H9 (cell line): ENCODE measurements at regions not wholly inside any gene's neighbourhood (a gene's known extent, or its start where the extent isn't known, plus 50 kb on each side); places are given as distances from the start of the nearest gene placed in this dataset.

Experiments
- DNase-seq: peaks from one replicate; pipeline ENCODE4 v3.0.0-alpha.2; 2017
- H2AFZ ChIP-seq: one replicate; pipeline ENCODE4 v1.6.1; 2013; ENCODE audit warnings: mild to moderate bottlenecking, low read length, control low read depth, moderate library complexity
- H2AK5ac ChIP-seq: 2 replicates; pipeline ENCODE4 v1.6.1; 2013; ENCODE audit warnings: low read length, control low read depth, mixed read lengths; ENCODE audit not compliant: insufficient read length
- H2BK120ac ChIP-seq: one replicate; pipeline ENCODE4 v1.6.1; 2013; ENCODE audit warnings: low read depth, mild to moderate bottlenecking, low read length, control low read depth, inconsistent platforms; ENCODE audit not compliant: poor library complexity, severe bottlenecking
- H2BK12ac ChIP-seq: 2 replicates; pipeline ENCODE4 v1.6.1; 2013; ENCODE audit warnings: low read length, control low read depth, mixed read lengths, low read depth; ENCODE audit not compliant: insufficient read length
- H2BK15ac ChIP-seq: 2 replicates; pipeline ENCODE4 v1.6.1; 2013; ENCODE audit warnings: low read depth, low read length, control low read depth
- H2BK20ac ChIP-seq: one replicate; pipeline ENCODE4 v1.6.1; 2013; ENCODE audit warnings: low read depth, mild to moderate bottlenecking, low read length, control low read depth, inconsistent platforms; ENCODE audit not compliant: poor library complexity, severe bottlenecking
- H2BK5ac ChIP-seq: 2 replicates; pipeline ENCODE4 v1.6.1; 2013; ENCODE audit warnings: low read length, control low read depth, mixed read lengths; ENCODE audit not compliant: insufficient read length
- H3K14ac ChIP-seq: 2 replicates; pipeline ENCODE4 v1.6.1; 2013; ENCODE audit warnings: low read length, control low read depth; ENCODE audit not compliant: insufficient read depth
- H3K18ac ChIP-seq: 2 replicates; pipeline ENCODE4 v1.6.1; 2013; ENCODE audit warnings: low read depth, mild to moderate bottlenecking, mixed read lengths, low read length, control low read depth; ENCODE audit not compliant: insufficient read length
- H3K23ac ChIP-seq: 2 replicates; pipeline ENCODE4 v1.6.1; 2013; ENCODE audit warnings: low read length, control low read depth, mixed read lengths, low read depth; ENCODE audit not compliant: insufficient read length
- H3K23me2 ChIP-seq: 2 replicates; pipeline ENCODE4 v1.6.1; 2013; ENCODE audit warnings: low read depth, mild to moderate bottlenecking, mixed read lengths, low read length, control low read depth; ENCODE audit not compliant: insufficient read length, poor library complexity, severe bottlenecking
- H3K27ac ChIP-seq: 2 replicates; pipeline ENCODE4 v1.5.1; 2013; ENCODE audit warnings: low read length, control low read depth, mixed read lengths, low read depth; ENCODE audit not compliant: insufficient read length
- H3K27me3 ChIP-seq: 2 replicates; pipeline ENCODE4 v1.6.1; 2013; ENCODE audit warnings: low read length, control low read depth, inconsistent platforms; ENCODE audit not compliant: insufficient read depth
- H3K4ac ChIP-seq: 2 replicates; pipeline ENCODE4 v1.6.1; 2013; ENCODE audit warnings: low read depth, mild to moderate bottlenecking, control low read depth, inconsistent platforms, low read length, moderate library complexity
- H3K4me1 ChIP-seq: 2 replicates; pipeline ENCODE4 v1.6.1; 2013; ENCODE audit warnings: low read length, control low read depth, inconsistent platforms; ENCODE audit not compliant: insufficient read depth
- H3K4me2 ChIP-seq: 2 replicates; pipeline ENCODE4 v1.6.1; 2013; ENCODE audit warnings: low read length, control low read depth, mixed read lengths; ENCODE audit not compliant: insufficient read length, insufficient read depth
- H3K56ac ChIP-seq: 2 replicates; pipeline ENCODE4 v1.6.1; 2013; ENCODE audit warnings: low read depth, mild to moderate bottlenecking, mixed read lengths, low read length, control low read depth; ENCODE audit not compliant: insufficient read length
- H3K79me1 ChIP-seq: 2 replicates; pipeline ENCODE4 v1.6.1; 2013; ENCODE audit warnings: low read depth, mild to moderate bottlenecking, moderate library complexity, low read length, control low read depth, inconsistent platforms; ENCODE audit not compliant: insufficient read depth, poor library complexity, severe bottlenecking
- H3K79me2 ChIP-seq: 2 replicates; pipeline ENCODE4 v1.6.1; 2013; ENCODE audit warnings: low read length, control low read depth, inconsistent platforms; ENCODE audit not compliant: insufficient read depth
- H3K9ac ChIP-seq: 2 replicates; pipeline ENCODE4 v1.6.1; 2013; ENCODE audit warnings: low read length, control low read depth, mixed read lengths; ENCODE audit not compliant: insufficient read length; ENCODE audit errors: extremely low read depth
- H3K9me3 ChIP-seq: one replicate; pipeline ENCODE4 v1.6.1; 2013; ENCODE audit warnings: low read depth, low read length, inconsistent platforms; ENCODE audit not compliant: control insufficient read depth
- H3T11ph ChIP-seq: one replicate; pipeline ENCODE4 v1.6.1; 2013; ENCODE audit warnings: mild to moderate bottlenecking, low read length, control low read depth, inconsistent platforms
- H4K20me1 ChIP-seq: one replicate; pipeline ENCODE4 v1.6.1; 2013; ENCODE audit not compliant: control insufficient read depth, insufficient read length, insufficient read depth
- H4K5ac ChIP-seq: 2 replicates; pipeline ENCODE4 v1.6.1; 2013; ENCODE audit warnings: low read depth, mild to moderate bottlenecking, mixed read lengths, low read length, control low read depth; ENCODE audit not compliant: insufficient read length
- H4K8ac ChIP-seq: replicated peaks from 2 replicates; pipeline ENCODE4 v1.6.1; 2013; ENCODE audit warnings: low read length, control low read depth, mixed read lengths, low read depth; ENCODE audit not compliant: insufficient read length
- H4K91ac ChIP-seq: 2 replicates; pipeline ENCODE4 v1.6.1; 2013; ENCODE audit warnings: low read depth, mild to moderate bottlenecking, moderate library complexity, mixed read lengths, low read length, control low read depth; ENCODE audit not compliant: insufficient read length
- H3K27ac Mint-ChIP-seq, 3 experiments: 2 replicates in 2 of 3; 3 replicates in 1 of 3; pipeline ENCODE4 v1.8.0; 2020 to 2021; ENCODE audit warnings: mixed read lengths in 3 of 3, mild to moderate bottlenecking in 1 of 3, moderate library complexity in 1 of 3
- H3K27me3 Mint-ChIP-seq: 2 replicates; pipeline ENCODE4 v1.8.0; 2021; ENCODE audit warnings: low read depth, mild to moderate bottlenecking, moderate library complexity, mixed read lengths
- H3K36me3 Mint-ChIP-seq, 3 experiments: 2 replicates in 2 of 3; 3 replicates in 1 of 3; pipeline ENCODE4 v1.8.0; 2020 to 2021; ENCODE audit warnings: low read depth in 3 of 3, mixed read lengths in 3 of 3; ENCODE audit not compliant: insufficient read depth in 1 of 3
- H3K4me1 Mint-ChIP-seq, 2 experiments: 2 replicates each; pipeline ENCODE4 v1.8.0; 2020; ENCODE audit warnings: mixed read lengths in 2 of 2
- H3K4me3 Mint-ChIP-seq, 2 experiments: 2 replicates in 1 of 2; 3 replicates in 1 of 2; pipeline ENCODE4 v1.8.0; 2020 to 2021; ENCODE audit warnings: mild to moderate bottlenecking in 2 of 2, mixed read lengths in 2 of 2, moderate library complexity in 1 of 2
- H3K9me3 Mint-ChIP-seq, 2 experiments: 2 replicates in 1 of 2; 3 replicates in 1 of 2; pipeline ENCODE4 v1.8.0; 2020; ENCODE audit warnings: mild to moderate bottlenecking in 2 of 2, mixed read lengths in 2 of 2, moderate library complexity in 1 of 2
- WGBS: extraction: QIAGEN DNeasy Blood & Tissue Kit; methylation state at CpG from one replicate; pipeline ENCODE4 v1.1.7; 2013; ENCODE audit warnings: missing lambda C conversion rate, low lambda C conversion rate, mixed read lengths; ENCODE audit not compliant: insufficient read length; ENCODE audit errors: extremely low coverage; 5-methylcytosine and 5-hydroxymethylcytosine counted together
- TF ChIP-seq, protein P1 (sequence below): fragments of 200-600 bp; sonication (generic); conservative IDR thresholded peaks from 3 replicates; pipeline ENCODE4 v1.8.0; 2021; ENCODE audit warnings: antibody characterized with exemption, mild to moderate bottlenecking

DNA sequence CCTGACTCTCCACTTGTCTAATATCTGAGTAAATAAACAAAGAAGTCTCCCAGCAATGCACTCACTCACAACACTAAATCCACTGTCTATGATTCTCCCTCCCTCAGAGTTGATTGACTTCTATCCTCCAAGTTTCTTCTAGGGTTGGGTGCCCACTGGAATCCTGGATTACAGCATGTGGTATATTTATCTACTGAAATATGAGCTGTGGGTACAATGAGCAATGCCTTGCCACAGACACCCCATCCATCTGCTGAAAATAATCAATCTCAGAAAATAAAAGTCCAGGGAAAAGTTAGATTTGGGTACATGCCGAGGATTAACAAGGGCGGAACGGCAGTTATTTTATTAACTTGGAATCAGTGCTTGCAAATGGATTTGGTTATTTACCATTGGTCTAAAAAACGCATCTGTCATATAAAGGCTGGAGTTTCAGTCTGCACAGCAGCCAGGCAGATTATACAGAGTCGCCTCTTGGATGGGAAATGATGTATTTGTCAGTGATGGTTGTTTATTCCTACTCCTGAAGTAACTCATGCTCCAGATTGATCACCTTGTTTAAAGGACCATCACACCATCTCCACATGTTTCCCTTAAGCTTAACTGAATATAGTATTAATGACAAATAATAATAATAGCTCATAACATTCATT, 193.9 kb upstream of the SOX9 start:
- no CpG with 5 or more reads among the region's 5 CpGs for WGBS
- H4K5ac ChIP-seq = no peak overlapping the region
- no peak overlapping the region for H2AFZ ChIP-seq
- H2BK12ac ChIP-seq = no peak overlapping the region
- no peak overlapping the region for H4K91ac ChIP-seq
- H3K4me1 Mint-ChIP-seq = peaks cover 1 to 5% of the 10 kb centered on the region in 2 experiments; a peak in 2 of 4 replicates
- H4K20me1 ChIP-seq = no peaks in the 10 kb centered on the region
- no peak overlapping the region for H2BK15ac ChIP-seq
- no peaks in the 10 kb centered on the region for H3K4me1 ChIP-seq
- no peak overlapping the region for H2AK5ac ChIP-seq
- H3K27me3 Mint-ChIP-seq = peaks cover 3% of the 10 kb centered on the region; the same call in 1 of the 2 replicates
- H3K79me2 ChIP-seq = no peaks in the 10 kb centered on the region
- H3K23me2 ChIP-seq = no peaks in the 10 kb centered on the region
- TF ChIP-seq, protein P1, sequence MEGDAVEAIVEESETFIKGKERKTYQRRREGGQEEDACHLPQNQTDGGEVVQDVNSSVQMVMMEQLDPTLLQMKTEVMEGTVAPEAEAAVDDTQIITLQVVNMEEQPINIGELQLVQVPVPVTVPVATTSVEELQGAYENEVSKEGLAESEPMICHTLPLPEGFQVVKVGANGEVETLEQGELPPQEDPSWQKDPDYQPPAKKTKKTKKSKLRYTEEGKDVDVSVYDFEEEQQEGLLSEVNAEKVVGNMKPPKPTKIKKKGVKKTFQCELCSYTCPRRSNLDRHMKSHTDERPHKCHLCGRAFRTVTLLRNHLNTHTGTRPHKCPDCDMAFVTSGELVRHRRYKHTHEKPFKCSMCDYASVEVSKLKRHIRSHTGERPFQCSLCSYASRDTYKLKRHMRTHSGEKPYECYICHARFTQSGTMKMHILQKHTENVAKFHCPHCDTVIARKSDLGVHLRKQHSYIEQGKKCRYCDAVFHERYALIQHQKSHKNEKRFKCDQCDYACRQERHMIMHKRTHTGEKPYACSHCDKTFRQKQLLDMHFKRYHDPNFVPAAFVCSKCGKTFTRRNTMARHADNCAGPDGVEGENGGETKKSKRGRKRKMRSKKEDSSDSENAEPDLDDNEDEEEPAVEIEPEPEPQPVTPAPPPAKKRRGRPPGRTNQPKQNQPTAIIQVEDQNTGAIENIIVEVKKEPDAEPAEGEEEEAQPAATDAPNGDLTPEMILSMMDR = no peak
- no peaks in the 10 kb centered on the region for H3K79me1 ChIP-seq
- H3K27ac Mint-ChIP-seq = no peak overlapping the region
- H3T11ph ChIP-seq = no peak overlapping the region
- H3K9me3 ChIP-seq = no peaks in the 10 kb centered on the region
- H2BK120ac ChIP-seq = no peak overlapping the region
- no peak overlapping the region for H3K4ac ChIP-seq
- no peak overlapping the region for H3K23ac ChIP-seq
- H3K9me3 Mint-ChIP-seq = no peaks in the 10 kb centered on the region; a peak in 1 of 5 replicates
- H3K18ac ChIP-seq = no peak overlapping the region
- no peak overlapping the region for H3K56ac ChIP-seq
- no peak overlapping the region for H3K14ac ChIP-seq
- no peak overlapping the region for H4K8ac ChIP-seq
- no peak overlapping the region for H3K27ac ChIP-seq
- no peak for DNase-seq
- no peak overlapping the region for H2BK20ac ChIP-seq
- no peak overlapping the region for H3K4me2 ChIP-seq
- H3K36me3 Mint-ChIP-seq = no peaks in the 10 kb centered on the region
- no peak overlapping the region for H3K4me3 Mint-ChIP-seq
- no peak overlapping the region for H3K9ac ChIP-seq
- no peak overlapping the region for H2BK5ac ChIP-seq
- no peaks in the 10 kb centered on the region for H3K27me3 ChIP-seq
